GF-D8 (cell line): ENCODE measurements at regions not wholly inside any gene's neighbourhood (a gene's known extent, or its start where the extent isn't known, plus 50 kb on each side); places are given as distances from the start of the nearest gene placed in this dataset.

Source experiments
- DNase-seq: peaks from one replicate; lab custom pipeline; 2025; lab: John Stamatoyannopoulos, UW

DNA sequence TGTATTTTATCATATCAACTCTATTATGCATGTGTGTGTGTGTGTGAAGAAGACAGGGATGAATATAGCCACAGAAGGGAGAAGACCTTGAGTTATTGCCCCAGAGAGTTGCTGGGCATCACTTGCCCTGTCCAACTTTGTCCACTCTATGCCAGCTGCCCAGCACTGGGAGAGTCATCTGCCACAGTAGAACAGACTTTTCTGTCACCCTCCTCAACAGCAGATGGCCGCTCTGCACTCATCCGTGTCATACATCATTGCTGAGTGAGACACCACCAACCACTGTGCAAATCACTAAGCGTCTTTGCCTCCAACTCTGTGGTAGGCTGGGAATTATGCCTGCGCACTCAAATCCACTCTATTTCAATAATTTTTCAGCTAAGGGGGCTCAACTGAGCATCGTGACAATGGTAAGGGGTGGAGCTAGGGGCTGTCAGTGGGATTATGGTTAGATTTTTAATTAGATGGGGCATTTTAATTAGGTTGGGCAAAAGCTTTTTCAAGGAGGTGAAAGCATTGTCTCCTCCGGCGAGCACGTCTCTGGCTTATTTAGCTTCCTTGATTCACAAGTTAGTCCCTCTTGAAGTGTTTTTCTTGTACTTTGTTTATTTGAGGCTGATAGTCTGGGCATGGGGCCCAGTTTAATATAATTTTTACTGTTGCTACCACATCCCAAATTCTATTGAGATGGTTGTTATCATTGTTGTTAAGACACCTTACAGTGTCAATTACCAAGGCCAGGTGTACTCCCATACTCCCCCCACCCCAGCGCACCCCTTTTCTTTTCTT, 100.1 kb upstream of the KLF3 start:
- DNase-seq: no peak

DNA sequence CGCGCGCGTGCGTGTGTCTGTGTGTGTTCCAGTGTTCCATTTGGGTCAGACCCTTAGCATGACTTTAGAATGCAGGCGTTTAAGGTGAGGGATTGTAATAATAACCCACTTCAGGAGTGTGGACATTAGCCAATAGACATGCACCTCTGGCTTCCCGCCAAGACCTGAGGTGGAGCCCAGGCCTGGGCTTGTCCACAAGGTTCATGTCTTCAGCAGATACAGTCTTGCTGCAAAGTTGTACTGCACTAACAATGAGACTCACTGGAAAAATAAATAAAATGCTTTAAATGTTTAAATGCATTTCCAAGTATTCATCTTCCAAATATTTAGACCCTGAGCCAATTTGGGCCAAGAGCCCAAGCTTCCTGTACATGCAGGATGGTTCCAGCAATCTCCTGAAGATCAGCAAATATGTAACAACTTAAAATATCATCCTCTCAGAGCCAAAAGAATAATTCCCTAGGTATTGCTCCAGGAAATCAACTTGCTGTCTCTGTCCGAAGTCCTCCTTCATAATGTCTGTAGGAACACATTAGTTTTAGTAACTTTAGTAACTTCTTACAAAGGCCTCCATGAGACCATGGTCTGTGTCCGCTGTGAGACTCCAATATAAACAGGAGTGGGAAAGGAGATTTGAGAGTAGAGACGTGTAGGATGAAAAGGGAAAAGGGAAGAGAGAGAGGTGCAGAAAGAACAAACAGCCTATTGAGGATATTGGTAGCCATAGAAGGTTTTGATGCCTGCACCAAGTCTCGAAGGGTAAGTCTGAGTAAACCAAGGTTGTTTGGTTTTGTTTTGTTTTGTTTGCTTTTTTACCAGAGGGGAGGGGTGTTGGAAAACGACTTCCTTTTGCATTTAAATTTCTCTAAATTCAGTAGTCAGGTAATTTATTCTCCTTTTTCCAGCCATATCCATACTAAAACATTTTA, 98.5 kb upstream of the KLF3 start:
- no peak for DNase-seq

GRCh38 chr4:38566806-38567398, 97.1 kb upstream of the KLF3 start:
- no peak for DNase-seq

DNA sequence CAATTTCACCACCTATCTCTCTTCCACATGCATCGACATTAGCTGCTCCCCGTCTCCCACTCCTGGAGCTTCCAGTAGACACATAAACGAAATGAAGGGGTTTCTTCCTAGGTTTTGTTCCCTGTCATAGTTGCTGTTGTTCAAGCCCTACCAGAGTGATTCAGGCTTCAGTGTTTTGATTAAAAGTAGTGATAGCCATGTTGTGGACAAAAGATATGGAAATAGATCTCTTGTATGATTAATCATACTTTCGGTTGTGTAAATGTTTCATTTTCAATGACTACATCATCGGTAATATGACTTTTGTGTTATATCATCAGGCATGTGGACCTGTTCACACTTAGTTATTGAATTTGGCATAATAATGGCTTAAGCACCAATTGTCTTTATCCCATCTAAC, 96.5 kb upstream of the KLF3 start:
- no peak for DNase-seq

DNA sequence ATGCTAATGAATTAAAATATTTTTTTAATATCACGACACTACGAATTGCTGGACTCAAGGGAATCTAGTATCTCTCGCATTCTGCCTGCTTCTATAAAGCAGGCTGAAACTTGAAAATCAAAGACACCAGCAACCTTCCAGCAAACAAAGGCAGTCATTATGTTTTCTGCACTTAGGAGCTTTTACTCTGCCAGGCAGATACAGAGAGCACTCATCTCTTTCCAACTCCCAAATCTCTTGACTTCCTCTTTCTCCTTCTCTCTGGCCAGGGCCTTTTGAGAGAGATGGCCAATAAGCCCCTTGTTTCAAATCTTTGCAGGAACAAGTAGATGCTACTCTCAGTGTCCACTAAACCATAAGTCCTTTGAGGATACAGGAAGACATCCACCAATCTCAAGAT, 95.2 kb upstream of the KLF3 start:
- no peak for DNase-seq

- no peak for DNase-seq
Measured at GRCh38 chr4:38570647-38571276, 93.2 kb upstream of the KLF3 start.

GRCh38 chr4:38572793-38573192, 91.2 kb upstream of the KLF3 start:
- DNase-seq: no peak

DNA sequence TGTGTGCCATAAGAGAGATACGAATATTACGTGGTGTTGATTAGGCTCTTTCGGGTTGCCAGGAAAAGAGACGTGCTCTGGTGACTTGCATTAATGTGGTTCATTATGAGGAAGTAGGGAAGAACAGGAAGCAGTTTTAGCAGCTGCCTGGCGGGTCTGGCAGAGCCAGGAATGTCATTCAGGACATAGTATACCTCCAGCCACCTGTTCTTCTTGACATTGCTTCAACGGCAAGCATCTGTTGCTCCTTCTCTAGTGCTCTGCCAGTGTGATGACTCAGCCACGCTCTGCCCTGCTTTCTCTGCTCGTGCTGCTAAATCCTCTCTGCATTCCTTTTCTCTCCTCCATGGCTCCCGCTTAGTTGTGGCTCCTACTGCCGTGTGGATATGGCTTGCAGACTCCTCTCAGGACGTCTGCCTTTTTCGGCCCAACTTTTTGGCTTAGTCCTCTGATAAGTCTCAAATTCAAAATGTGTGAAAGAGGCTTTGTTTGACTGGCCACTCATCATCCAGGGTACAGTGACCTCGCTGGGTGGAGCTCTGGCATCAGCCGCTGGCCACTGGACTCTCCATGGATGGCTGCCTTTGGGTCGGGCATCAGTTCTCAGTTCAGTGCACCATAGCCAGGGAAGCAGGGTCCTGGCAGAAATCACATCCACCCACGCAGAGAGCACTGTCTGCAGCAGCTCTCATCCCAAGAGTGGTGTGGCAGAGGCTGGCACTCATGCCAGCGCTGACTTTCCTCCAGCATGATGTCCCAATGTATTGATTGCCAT, 89.3 kb upstream of the KLF3 start:
- no peak for DNase-seq

GRCh38 chr4:38576767-38577166, 87.2 kb upstream of the KLF3 start:
- DNase-seq: no peak

DNA sequence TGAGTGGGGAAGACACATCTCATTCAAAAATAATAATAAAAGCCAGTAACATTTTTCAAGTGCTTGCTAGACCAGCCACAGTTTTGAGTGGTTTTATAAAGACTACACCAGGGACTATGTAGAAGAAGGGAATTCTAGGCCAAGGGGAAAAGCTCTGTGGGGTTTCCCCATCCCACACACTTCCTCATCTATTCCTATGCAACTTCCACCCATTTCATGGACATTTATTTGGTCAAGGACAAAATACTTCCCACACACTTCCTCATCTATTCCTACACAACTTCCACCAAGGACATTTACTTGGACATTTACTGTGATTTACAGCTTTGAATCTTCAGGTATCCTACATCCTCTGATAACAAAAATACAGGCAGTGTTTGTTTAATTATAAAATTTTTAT, 86.5 kb upstream of the KLF3 start:
- DNase-seq: no peak

GRCh38 chr4:38581426-38582106, 82.4 kb upstream of the KLF3 start:
- DNase-seq: no peak

GRCh38 chr4:38582445-38582844, 81.6 kb upstream of the KLF3 start:
- DNase-seq: no peak

- no peak for DNase-seq
Measured at GRCh38 chr4:38582889-38583470, 81.0 kb upstream of the KLF3 start.

- no peak for DNase-seq
Measured at GRCh38 chr4:38585871-38586270, 78.1 kb upstream of the KLF3 start.

GRCh38 chr4:38587106-38587505, 76.9 kb upstream of the KLF3 start:
- DNase-seq: no peak

GRCh38 chr4:38590046-38590445, 74.0 kb upstream of the KLF3 start:
- DNase-seq: no peak

DNA sequence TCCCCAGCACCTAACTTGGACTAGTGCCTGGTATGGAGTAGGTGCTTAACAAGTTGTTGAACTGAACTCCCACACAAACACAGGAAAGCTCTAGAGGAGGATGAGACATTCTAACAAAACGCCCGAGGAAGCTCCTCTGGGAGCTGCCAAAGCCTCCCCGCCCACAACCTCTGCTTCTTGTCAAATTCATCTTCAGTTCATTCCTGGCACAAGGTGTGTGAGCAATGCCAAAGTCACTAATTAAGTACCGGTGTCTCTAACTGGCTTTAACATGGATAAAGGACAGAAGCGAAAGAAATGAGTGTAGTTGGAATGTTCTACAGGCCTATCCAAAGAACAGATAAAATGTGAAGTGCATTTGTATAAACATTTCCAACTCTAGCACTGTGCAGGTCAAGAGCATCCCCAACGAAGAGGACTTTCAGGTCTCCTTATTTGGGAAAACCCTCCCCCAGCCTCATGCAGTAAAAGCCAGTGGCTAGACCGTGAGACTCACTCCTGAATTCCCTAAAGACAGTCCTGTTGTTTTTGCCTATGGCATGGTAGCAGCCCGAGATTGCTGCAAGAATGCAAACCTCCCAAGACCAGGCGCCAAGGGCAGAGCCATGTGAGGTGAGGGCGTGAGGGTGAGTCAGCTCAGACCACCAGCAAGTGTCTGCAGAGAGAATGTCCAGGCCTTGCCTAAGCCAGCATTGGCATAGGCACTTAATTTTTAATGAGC, 72.2 kb upstream of the KLF3 start:
- DNase-seq: no peak

- DNase-seq: no peak
Measured at GRCh38 chr4:38598489-38598888, 65.5 kb upstream of the KLF3 start.

DNA sequence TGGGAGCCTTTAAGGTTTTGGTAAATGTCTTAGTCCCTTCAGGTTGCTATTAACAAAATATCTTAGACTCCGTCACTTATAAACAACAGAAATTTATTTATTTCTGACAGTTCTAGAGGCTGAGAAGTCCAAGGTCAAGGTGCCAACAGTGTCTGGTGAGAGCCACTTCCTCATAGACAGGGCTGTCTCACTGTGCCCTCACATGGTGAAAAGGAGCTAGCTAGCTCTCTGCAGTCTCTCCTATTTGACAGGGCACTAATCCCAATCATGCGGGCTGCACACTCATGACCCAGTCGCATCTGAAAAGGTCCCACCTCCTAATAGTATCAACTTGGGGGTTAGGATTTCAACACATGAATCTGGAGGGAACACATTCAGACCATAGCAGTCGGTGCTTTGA, 63.4 kb upstream of the KLF3 start:
- no peak for DNase-seq
